WTC11 (cell line): ENCODE measurements at regions not wholly inside any gene's neighbourhood (a gene's known extent, or its start where the extent isn't known, plus 50 kb on each side); places are given as distances from the start of the nearest gene placed in this dataset.

ENCODE experiments used
- ARID4B ChIP-seq: sonication (generic); formaldehyde crosslinking; IDR thresholded peaks from 2 replicates; pipeline ENCODE4 v1.8.0; 2023; ENCODE audit warnings: missing genetic modification reagents, mild to moderate bottlenecking, borderline replicate concordance
- CTCF ChIP-seq: fragments of 200-600 bp; IDR thresholded peaks from 2 replicates; pipeline ENCODE4 v1.8.0; 2022; ENCODE audit warnings: antibody characterized with exemption
- ESRRA ChIP-seq: sonication (generic); formaldehyde crosslinking; IDR thresholded peaks from 2 replicates; pipeline ENCODE4 v1.8.1; 2022; ENCODE audit warnings: mild to moderate bottlenecking, missing genetic modification reagents, borderline replicate concordance
- NR1H2 ChIP-seq: sonication (generic); formaldehyde crosslinking; IDR thresholded peaks from 2 replicates; pipeline ENCODE4 v1.9.0; 2021; ENCODE audit warnings: mild to moderate bottlenecking, moderate library complexity, missing genetic modification reagents
- PRDM15 ChIP-seq: sonication (generic); formaldehyde crosslinking; IDR thresholded peaks from 2 replicates; pipeline ENCODE4 v1.8.0; 2022; ENCODE audit warnings: missing genetic modification reagents
- TF ChIP-seq, protein P1 (sequence below): sonication (generic); formaldehyde crosslinking; IDR thresholded peaks from 2 replicates; pipeline ENCODE4 v1.8.0; 2022; ENCODE audit warnings: mild to moderate bottlenecking, missing genetic modification reagents

DNA sequence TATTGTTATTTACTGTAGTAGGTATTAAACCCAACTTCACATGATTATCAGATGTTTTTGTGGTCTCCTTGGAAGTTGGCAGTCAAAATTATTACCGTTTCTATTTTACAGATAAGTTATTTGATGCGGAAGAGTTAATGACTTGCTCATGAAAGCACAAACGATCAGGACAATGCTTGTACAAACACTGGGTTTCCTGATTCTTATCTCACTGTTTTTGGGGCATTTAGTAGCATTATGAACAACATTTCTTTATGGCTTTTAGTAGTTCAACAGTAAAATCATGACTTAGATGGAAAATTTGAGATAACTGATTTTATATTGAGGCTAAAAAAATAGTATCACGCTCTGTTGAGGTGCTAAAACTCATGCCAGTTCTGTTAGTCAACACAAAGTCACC lies 361.5 kb upstream of the MBL2 start:
- TF ChIP-seq ARID4B (CRISPR knock-in tag) = no peak
- TF ChIP-seq NR1H2 (CRISPR knock-in tag) = no peak
- no peak for TF ChIP-seq ESRRA (CRISPR knock-in tag)
- TF ChIP-seq CTCF = no peak
- no peak for TF ChIP-seq PRDM15
- TF ChIP-seq, protein P1, sequence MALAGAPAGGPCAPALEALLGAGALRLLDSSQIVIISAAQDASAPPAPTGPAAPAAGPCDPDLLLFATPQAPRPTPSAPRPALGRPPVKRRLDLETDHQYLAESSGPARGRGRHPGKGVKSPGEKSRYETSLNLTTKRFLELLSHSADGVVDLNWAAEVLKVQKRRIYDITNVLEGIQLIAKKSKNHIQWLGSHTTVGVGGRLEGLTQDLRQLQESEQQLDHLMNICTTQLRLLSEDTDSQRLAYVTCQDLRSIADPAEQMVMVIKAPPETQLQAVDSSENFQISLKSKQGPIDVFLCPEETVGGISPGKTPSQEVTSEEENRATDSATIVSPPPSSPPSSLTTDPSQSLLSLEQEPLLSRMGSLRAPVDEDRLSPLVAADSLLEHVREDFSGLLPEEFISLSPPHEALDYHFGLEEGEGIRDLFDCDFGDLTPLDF (CRISPR knock-in tag) = no peak
